ENCODE measurements at regions not wholly inside any gene's neighbourhood (a gene's known extent, or its start where the extent isn't known, plus 50 kb on each side); places are given as distances from the start of the nearest gene placed in this dataset.

- no peaks in the 10 kb centered on the region for H3K9me3 ChIP-seq (ENCODE audit: low read length)
- no peak overlapping the region for H3K4me3 ChIP-seq (ENCODE audit: low read length)
- TF ChIP-seq MXI1 (conservative IDR thresholded peaks at IDR 0.05; ENCODE audit: poor library complexity, severe bottlenecking) (no peak), TAF1 (IDR thresholded peaks at IDR 0.05; ENCODE audit: low read depth) (no peak), POLR2AphosphoS5 (IDR thresholded peaks at IDR 0.05) (no peak), EZH2 (IDR thresholded peaks at IDR 0.05; ENCODE audit: borderline replicate concordance, insufficient read depth, low read length, poor library complexity, severe bottlenecking) (no peak), SMC3 (conservative IDR thresholded peaks at IDR 0.05; ENCODE audit: poor library complexity) (no peak), RAD21 (conservative IDR thresholded peaks at IDR 0.05) (no peak), EP300 (conservative IDR thresholded peaks at IDR 0.05; ENCODE audit: poor library complexity, severe bottlenecking) (no peak)
- TF ChIP-seq, protein P1, sequence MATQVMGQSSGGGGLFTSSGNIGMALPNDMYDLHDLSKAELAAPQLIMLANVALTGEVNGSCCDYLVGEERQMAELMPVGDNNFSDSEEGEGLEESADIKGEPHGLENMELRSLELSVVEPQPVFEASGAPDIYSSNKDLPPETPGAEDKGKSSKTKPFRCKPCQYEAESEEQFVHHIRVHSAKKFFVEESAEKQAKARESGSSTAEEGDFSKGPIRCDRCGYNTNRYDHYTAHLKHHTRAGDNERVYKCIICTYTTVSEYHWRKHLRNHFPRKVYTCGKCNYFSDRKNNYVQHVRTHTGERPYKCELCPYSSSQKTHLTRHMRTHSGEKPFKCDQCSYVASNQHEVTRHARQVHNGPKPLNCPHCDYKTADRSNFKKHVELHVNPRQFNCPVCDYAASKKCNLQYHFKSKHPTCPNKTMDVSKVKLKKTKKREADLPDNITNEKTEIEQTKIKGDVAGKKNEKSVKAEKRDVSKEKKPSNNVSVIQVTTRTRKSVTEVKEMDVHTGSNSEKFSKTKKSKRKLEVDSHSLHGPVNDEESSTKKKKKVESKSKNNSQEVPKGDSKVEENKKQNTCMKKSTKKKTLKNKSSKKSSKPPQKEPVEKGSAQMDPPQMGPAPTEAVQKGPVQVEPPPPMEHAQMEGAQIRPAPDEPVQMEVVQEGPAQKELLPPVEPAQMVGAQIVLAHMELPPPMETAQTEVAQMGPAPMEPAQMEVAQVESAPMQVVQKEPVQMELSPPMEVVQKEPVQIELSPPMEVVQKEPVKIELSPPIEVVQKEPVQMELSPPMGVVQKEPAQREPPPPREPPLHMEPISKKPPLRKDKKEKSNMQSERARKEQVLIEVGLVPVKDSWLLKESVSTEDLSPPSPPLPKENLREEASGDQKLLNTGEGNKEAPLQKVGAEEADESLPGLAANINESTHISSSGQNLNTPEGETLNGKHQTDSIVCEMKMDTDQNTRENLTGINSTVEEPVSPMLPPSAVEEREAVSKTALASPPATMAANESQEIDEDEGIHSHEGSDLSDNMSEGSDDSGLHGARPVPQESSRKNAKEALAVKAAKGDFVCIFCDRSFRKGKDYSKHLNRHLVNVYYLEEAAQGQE (IDR thresholded peaks at IDR 0.05; ENCODE audit: borderline replicate concordance) = no peak
- TF ChIP-seq, protein P2, sequence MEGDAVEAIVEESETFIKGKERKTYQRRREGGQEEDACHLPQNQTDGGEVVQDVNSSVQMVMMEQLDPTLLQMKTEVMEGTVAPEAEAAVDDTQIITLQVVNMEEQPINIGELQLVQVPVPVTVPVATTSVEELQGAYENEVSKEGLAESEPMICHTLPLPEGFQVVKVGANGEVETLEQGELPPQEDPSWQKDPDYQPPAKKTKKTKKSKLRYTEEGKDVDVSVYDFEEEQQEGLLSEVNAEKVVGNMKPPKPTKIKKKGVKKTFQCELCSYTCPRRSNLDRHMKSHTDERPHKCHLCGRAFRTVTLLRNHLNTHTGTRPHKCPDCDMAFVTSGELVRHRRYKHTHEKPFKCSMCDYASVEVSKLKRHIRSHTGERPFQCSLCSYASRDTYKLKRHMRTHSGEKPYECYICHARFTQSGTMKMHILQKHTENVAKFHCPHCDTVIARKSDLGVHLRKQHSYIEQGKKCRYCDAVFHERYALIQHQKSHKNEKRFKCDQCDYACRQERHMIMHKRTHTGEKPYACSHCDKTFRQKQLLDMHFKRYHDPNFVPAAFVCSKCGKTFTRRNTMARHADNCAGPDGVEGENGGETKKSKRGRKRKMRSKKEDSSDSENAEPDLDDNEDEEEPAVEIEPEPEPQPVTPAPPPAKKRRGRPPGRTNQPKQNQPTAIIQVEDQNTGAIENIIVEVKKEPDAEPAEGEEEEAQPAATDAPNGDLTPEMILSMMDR (IDR thresholded peaks at IDR 0.05; ENCODE audit: poor library complexity, severe bottlenecking) = no peak
- H3F3A ChIP-seq (ENCODE audit: insufficient read depth, low read length, poor library complexity, severe bottlenecking) = no peaks in the 10 kb centered on the region
- no peak overlapping the region for H3K27ac ChIP-seq (ENCODE audit: low read length)
- no peaks in the 10 kb centered on the region for H3K36me3 ChIP-seq (ENCODE audit: insufficient read depth, low read length)
- no peaks in the 10 kb centered on the region for H3K27me3 ChIP-seq (ENCODE audit: insufficient read depth, low read depth, low read length)
- no peak overlapping the region for H3K4me2 ChIP-seq (ENCODE audit: low read length)
- H3K79me2 ChIP-seq (replicated peaks; ENCODE audit: insufficient read depth, low read length) = no peaks in the 10 kb centered on the region
- no peak overlapping the region for H2AFZ ChIP-seq (ENCODE audit: low read depth, low read length)
- no peaks in the 10 kb centered on the region for H3K9me2 ChIP-seq (ENCODE audit: insufficient read depth, low read length)
- H3K9ac ChIP-seq (ENCODE audit: low read length) = no peak overlapping the region
- H4K20me1 ChIP-seq (ENCODE audit: insufficient read depth) = no peaks in the 10 kb centered on the region
Measured at GRCh38 chr5:56585461-56585860, 229.9 kb upstream of the MAP3K1 start.

DNA sequence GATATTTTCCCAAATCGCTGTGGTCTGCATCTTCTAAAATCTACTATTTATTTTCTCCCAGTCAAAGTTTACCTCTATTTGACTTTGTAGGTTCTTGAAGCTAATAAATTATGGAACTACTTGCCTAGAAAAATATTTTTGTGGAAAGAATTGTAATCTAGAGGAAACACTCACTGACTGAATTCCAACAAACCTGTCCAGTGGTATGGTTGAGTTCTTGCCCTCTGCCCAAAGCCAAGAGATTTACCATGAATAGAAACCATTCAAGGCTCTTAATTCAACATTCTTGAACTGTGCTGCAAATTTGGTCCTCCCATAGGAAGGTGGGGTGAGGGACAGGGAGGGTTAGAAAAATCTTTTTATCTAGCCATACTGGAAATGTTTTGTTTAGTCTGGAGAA is 233.9 kb upstream of the MAP3K1 start:
- Histone ChIP-seq H3K4me3 (ENCODE audit: low read length) (no peak overlapping the region), H3F3A (ENCODE audit: insufficient read depth, low read length, poor library complexity, severe bottlenecking) (no peaks in the 10 kb centered on the region), H3K36me3 (ENCODE audit: insufficient read depth, low read length) (no peaks in the 10 kb centered on the region), H3K27me3 (ENCODE audit: insufficient read depth, low read depth, low read length) (no peaks in the 10 kb centered on the region), H3K9me2 (ENCODE audit: insufficient read depth, low read length) (no peaks in the 10 kb centered on the region), H3K9me3 (ENCODE audit: low read length) (no peaks in the 10 kb centered on the region), H2AFZ (ENCODE audit: low read depth, low read length) (no peak overlapping the region), H3K27ac (ENCODE audit: low read length) (no peak overlapping the region), H3K79me2 (replicated peaks; ENCODE audit: insufficient read depth, low read length) (no peaks in the 10 kb centered on the region), H3K9ac (ENCODE audit: low read length) (no peak overlapping the region), H4K20me1 (ENCODE audit: insufficient read depth) (no peaks in the 10 kb centered on the region), H3K4me2 (ENCODE audit: low read length) (no peak overlapping the region)
- TF ChIP-seq, protein P1 (IDR thresholded peaks at IDR 0.05; ENCODE audit: borderline replicate concordance) = no peak
- no peak for TF ChIP-seq RAD21 (conservative IDR thresholded peaks at IDR 0.05)
- TF ChIP-seq, protein P2 (IDR thresholded peaks at IDR 0.05; ENCODE audit: poor library complexity, severe bottlenecking) = no peak
- no peak for TF ChIP-seq MXI1 (conservative IDR thresholded peaks at IDR 0.05; ENCODE audit: poor library complexity, severe bottlenecking)
- no peak for TF ChIP-seq SMC3 (conservative IDR thresholded peaks at IDR 0.05; ENCODE audit: poor library complexity)
- no peak for TF ChIP-seq EP300 (conservative IDR thresholded peaks at IDR 0.05; ENCODE audit: poor library complexity, severe bottlenecking)
- TF ChIP-seq EZH2 (IDR thresholded peaks at IDR 0.05; ENCODE audit: borderline replicate concordance, insufficient read depth, low read length, poor library complexity, severe bottlenecking) = no peak
- TF ChIP-seq POLR2AphosphoS5 (IDR thresholded peaks at IDR 0.05) = no peak
- no peak for TF ChIP-seq TAF1 (IDR thresholded peaks at IDR 0.05; ENCODE audit: low read depth)
